Inferior parietal cortex (tissue), 1 donor: ENCODE measurements at regions not wholly inside any gene's neighbourhood (a gene's known extent, or its start where the extent isn't known, plus 50 kb on each side); places are given as distances from the start of the nearest gene placed in this dataset.
A peak's percentile ranks its signal among the peaks of the same experiment; 100 is the strongest.

Experiments
- DNase-seq: peaks from one replicate; pipeline ENCODE4 v3.0.0-alpha.2; 2016; ENCODE audit errors: extremely low spot score

- DNase-seq, result peak; percentile 36
These were observed 288.3 kb upstream of the CDH18 start for GRCh38 chr5:20276061-20276958.

- DNase-seq, result no peak
These were observed 278.1 kb upstream of the CDH18 start for GRCh38 chr5:20266066-20266465.

DNA sequence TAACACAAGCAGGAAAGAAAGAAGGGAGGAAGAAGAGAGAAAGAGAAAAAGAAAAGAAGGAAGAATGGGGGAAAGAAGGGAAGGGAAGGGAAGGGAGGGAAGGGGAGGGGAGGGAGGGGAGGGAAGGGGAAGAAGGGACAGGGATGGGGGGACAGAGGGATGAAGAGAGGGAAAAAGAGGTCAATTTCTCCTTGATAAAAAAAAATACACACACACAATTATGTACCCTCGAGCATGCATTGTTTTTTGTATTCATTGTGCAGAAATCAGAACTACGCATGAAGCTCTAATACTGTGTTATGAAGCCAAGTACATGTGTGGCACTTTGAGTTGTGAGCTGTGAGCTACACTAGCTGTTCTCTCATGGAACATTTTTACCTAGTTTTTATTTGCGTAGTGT lies 274.9 kb upstream of the CDH18 start:
- no peak for DNase-seq

DNA sequence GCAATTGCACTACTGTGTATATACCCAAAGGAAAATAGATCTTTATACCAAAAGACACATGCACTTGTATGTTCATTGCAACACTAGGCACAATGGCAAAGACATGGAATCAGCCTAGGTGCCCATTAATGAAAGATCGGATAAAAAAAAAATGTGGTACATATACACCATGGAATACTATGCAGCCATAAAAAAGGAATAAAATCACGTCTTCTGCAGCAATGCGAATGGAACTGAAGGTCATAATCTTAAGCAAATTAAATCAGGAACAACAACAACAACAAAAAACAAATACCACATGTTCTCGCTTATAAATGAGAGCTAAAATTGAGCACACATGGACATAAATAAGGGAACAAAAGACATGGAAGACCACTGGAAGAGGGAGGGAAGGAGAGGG lies 266.7 kb upstream of the CDH18 start:
- DNase-seq, result no peak

- no peak for DNase-seq
These were observed 260.1 kb upstream of the CDH18 start for GRCh38 chr5:20248118-20248517.

DNA sequence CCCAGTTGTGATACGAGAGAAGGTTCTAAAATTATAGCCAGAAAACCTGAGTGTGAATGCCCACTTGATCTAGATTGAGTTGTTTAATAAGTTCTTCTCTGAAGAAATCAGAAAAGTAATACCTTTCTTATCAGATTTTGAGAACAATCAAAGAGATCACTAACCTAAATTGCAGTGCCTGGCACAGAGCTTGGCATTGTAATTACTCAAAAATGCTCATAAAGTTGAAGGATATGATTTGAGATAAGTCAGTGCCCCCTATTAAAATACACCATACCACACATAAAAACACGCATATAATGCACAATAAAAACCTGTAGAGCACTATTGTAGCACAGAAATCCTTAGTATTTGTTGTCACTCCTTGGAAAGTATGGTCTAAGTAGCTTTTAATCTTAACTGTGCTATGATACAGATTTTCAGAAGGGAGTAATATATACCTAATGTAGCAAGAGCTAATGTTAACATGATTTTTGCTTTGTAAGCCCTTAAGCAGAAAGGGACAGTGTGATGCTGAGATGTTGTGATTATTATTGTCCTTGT lies 257.5 kb upstream of the CDH18 start:
- no peak for DNase-seq

- DNase-seq, result no peak
These were observed 253.4 kb upstream of the CDH18 start for GRCh38 chr5:20241351-20241750.

DNA sequence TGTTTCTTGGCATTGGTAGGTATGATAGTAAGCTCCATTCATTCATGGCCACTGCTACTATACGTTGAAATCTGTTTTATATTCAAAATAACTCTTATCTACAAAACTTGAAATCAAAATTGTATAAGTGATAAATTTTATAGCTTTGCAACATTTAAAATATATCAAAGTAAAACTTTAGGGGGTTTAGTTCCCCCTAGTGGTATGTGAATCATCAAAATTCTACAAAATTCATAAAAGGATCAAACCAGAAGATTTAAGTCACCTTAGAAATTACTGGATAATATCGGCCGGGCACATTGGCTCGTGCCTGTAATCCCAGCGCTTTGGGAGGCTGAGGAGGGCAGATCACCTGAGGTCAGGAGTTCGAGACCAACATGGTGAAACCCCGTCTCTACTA lies 243.0 kb upstream of the CDH18 start:
- DNase-seq, result no peak

GRCh38 chr5:20230010-20230409 lies 242.0 kb upstream of the CDH18 start:
- peak; percentile 17 for DNase-seq

- DNase-seq, result peak; percentile 15
These were observed 241.5 kb upstream of the CDH18 start for GRCh38 chr5:20229303-20230005.

GRCh38 chr5:20224966-20225365 lies 237.0 kb upstream of the CDH18 start:
- no peak for DNase-seq

DNA sequence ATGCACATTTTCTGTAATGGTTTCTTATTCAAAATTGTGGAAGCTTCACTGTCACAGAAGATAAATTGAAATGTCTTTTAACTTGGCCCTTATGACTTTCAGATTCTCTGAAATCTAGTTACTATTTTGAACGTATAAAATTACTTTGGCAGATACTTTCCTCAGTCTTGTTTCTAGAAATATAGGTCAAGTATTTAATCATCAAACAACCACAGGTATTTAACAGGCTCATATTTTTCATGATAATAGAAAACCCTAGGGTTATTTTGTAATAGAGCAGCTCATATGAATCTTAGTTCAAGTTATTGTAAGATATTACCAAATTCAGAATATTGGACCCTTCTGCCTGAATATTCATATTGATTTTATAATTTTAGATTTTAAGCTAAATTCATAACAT lies 236.0 kb upstream of the CDH18 start:
- no peak for DNase-seq

DNA sequence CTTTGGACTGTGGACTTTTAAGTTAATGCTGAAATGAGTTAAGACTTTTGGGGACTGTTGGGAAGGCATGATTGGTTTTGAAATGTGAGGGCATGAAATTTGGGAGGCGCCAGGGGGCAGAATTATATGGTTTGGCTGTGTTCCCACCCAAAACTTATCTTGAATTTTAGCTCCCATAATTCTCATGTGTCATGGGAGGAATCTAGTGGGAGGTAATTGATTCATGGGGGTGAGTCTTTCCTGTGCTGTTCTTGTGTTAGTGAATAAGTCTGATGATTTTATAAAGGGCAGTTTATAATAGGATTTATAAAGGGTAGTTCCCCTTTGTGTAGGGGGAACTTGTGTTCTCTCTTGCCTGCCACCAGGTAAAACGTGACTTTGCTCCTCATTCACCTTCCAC lies 235.5 kb upstream of the CDH18 start:
- DNase-seq, result no peak

DNA sequence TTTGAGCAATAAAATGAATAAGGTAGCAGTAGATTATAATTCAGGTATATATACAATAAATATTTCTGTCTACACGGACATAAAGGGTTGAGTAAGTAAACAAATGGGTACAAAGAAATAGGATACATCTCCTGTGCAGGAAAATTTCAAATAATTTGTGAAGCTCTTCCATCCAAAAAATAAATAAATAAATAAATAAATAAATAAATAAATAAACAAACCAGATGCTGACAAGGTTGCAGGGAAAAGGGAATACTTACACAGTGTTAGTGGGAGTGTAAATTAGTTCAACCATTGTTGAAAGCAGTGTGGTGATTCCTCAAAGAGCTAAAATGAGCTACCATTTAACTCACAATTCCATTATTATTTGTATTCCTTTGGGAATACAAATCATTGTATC lies 227.3 kb upstream of the CDH18 start:
- DNase-seq, result no peak

- DNase-seq, result no peak
These were observed 225.8 kb upstream of the CDH18 start for GRCh38 chr5:20213803-20214202.

GRCh38 chr5:20212701-20213100 lies 224.7 kb upstream of the CDH18 start:
- no peak for DNase-seq

GRCh38 chr5:20166456-20166855 lies 178.5 kb upstream of the CDH18 start:
- DNase-seq, result no peak

GRCh38 chr5:20158006-20158405 lies 170.0 kb upstream of the CDH18 start:
- no peak for DNase-seq

- no peak for DNase-seq
These were observed 169.1 kb upstream of the CDH18 start for GRCh38 chr5:20157089-20157488.

DNA sequence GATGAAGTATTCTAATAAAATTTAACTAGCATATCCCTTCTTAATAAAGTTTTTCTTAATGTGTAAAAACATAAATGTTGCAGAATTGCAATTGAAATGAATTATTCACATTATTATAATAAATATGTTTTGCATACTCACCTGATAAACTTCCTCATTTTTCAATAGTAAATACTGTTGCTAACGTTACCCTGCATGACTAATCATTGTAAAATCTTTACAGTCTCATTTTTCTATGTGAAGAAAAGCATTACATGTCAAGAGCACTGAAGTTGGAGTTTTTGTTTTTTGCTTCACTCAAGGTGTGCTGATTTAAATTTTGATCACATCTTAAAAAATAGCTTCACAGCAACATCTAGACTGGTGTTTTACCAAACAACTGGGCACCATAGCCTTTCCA lies 157.2 kb upstream of the CDH18 start:
- DNase-seq, result no peak

DNA sequence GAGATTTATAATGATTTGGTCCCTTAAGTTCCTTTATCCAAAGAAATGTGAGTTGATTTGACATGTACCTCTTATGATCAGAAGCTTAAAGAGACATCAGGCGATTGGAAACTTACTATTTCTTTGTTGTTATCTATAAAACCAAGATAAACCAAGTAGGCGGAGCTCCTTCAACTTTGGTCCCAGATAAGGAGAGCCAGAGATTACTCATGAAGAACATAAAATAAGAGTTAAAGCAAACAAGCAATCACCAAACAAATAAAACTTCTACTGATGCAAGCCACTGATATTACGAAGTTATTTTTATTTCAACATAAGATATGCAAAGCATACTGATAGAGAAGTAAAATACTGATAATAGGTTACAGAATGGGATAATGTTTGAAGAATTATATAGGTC lies 141.5 kb upstream of the CDH18 start:
- no peak for DNase-seq

DNA sequence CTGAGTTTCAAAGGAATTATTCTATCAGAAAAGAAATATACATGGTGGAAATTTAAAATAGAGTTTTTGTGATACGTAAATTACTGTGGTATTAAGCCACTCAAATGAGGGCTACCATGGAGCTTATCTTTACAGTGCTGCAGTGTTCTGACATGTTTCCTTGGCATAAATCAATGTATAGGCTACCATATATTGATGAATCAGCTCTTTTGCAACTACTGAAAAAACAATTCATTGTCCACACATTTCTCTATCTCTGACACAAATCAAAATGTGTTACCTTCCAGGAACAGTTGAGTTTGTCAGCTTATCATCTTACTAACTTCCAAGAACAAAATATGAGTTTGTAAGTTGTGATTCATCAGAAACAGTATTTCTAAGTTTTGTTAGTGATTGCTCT lies 140.3 kb upstream of the CDH18 start:
- no peak for DNase-seq

GRCh38 chr5:20114526-20114925 lies 126.5 kb upstream of the CDH18 start:
- DNase-seq, result no peak
